ENCODE measurements at regions not wholly inside any gene's neighbourhood (a gene's known extent, or its start where the extent isn't known, plus 50 kb on each side); places are given as distances from the start of the nearest gene placed in this dataset.

- no peak overlapping the region for H2BK5ac ChIP-seq (ENCODE audit: low read depth, low read length, poor library complexity, severe bottlenecking)
- H3K9ac ChIP-seq (ENCODE audit: low read depth, low read length): no peak overlapping the region
- no peak overlapping the region for H4K91ac ChIP-seq (ENCODE audit: insufficient read depth, low read depth, low read length)
- no peak overlapping the region for H3K18ac ChIP-seq (ENCODE audit: low read depth, low read length)
- POLR2A ChIA-PET (ENCODE audit: unreplicated experiment): no interaction called here
- H3K4ac ChIP-seq (ENCODE audit: low read depth, low read length): no peak overlapping the region
- H2BK20ac ChIP-seq (ENCODE audit: low read depth, low read length): no peak overlapping the region
- H2AK9ac ChIP-seq (replicated peaks; ENCODE audit: low read depth, low read length, poor library complexity): no peak overlapping the region
- H3K56ac ChIP-seq (ENCODE audit: extremely low read depth, insufficient read depth, low read length): no peak overlapping the region
- no peak overlapping the region for H3K4me3 ChIP-seq (ENCODE audit: insufficient read depth, low read depth, low read length)
- CTCF ChIA-PET: no interaction called here
- no peak overlapping the region for H2BK120ac ChIP-seq (ENCODE audit: low read depth, low read length)
- no peak overlapping the region for H3K23ac ChIP-seq (ENCODE audit: low read depth, low read length)
- no peak overlapping the region for H4K8ac ChIP-seq (ENCODE audit: low read depth in 2 of 2, low read length in 2 of 2)
- no peaks in the 10 kb centered on the region for H4K20me1 ChIP-seq (ENCODE audit: insufficient read depth, low read length)
- intact Hi-C loops (cut with micrococcal nuclease) (no loop called here), in situ Hi-C loops (cut with MboI; ENCODE audit: low sequenced_read_pairs) (no loop called here), dilution Hi-C loops (cut with HindIII; ENCODE audit: low sequenced_read_pairs, unreplicated experiment) (no loop called here)
- H2BK15ac ChIP-seq (ENCODE audit: low read depth, low read length): no peak overlapping the region
- BruUV-seq (replicated peaks): no TSS peak
- H3K79me1 ChIP-seq (ENCODE audit: low read depth in 1 of 2, low read length in 2 of 2): no peaks in the 10 kb centered on the region
- no peak for DNase-seq
- H2AK5ac ChIP-seq (ENCODE audit: low read depth, low read length): no peak overlapping the region
- H3K27ac ChIP-seq (ENCODE audit: insufficient read depth, low read length): no peak overlapping the region
- no CpG with 5 or more reads among the region's 3 CpGs for WGBS, 2 experiments (ENCODE audit: extremely low coverage in 2 of 2, insufficient read length in 1 of 2)
- H4K5ac ChIP-seq (ENCODE audit: low read depth, low read length): no peak overlapping the region
- no peak overlapping the region for H2AFZ ChIP-seq (replicated peaks; ENCODE audit: low read length, poor library complexity)
- no peak for ATAC-seq (ENCODE audit: low read depth)
- H3K9me1 ChIP-seq (ENCODE audit: insufficient read depth, low read length): no peaks in the 10 kb centered on the region
- peaks cover 1% of the 10 kb centered on the region; the same call in 1 of the 2 replicates for H3K4me1 ChIP-seq (ENCODE audit: control insufficient read depth, insufficient read depth, low read length)
- no peaks in the 10 kb centered on the region for H3K36me3 ChIP-seq (ENCODE audit: control insufficient read depth, insufficient read depth, low read length)
- H3K4me2 ChIP-seq (ENCODE audit: low read depth, low read length): no peak overlapping the region
- no peaks in the 10 kb centered on the region for H3K9me3 ChIP-seq (ENCODE audit: control insufficient read depth, insufficient read depth, low read length)
- no peaks in the 10 kb centered on the region for H3K27me3 ChIP-seq (ENCODE audit: control insufficient read depth, insufficient read depth, low read length)
- TF ChIP-seq USF2 (IDR thresholded peaks at IDR 0.05; ENCODE audit: low read depth, low read length) (no peak), CEBPB (IDR thresholded peaks at IDR 0.05; ENCODE audit: low read depth, low read length) (no peak), POLR2A (IDR thresholded peaks at IDR 0.05; ENCODE audit: low read depth, low read length) (no peak), BHLHE40 (IDR thresholded peaks at IDR 0.05; ENCODE audit: low read depth, low read length) (no peak), MAZ (IDR thresholded peaks at IDR 0.05; ENCODE audit: borderline replicate concordance, low read depth, low read length) (no peak), MAFK (IDR thresholded peaks at IDR 0.05; ENCODE audit: low read depth, low read length) (no peak)
- TF ChIP-seq, protein P1, sequence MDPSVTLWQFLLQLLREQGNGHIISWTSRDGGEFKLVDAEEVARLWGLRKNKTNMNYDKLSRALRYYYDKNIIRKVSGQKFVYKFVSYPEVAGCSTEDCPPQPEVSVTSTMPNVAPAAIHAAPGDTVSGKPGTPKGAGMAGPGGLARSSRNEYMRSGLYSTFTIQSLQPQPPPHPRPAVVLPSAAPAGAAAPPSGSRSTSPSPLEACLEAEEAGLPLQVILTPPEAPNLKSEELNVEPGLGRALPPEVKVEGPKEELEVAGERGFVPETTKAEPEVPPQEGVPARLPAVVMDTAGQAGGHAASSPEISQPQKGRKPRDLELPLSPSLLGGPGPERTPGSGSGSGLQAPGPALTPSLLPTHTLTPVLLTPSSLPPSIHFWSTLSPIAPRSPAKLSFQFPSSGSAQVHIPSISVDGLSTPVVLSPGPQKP (IDR thresholded peaks at IDR 0.05; ENCODE audit: borderline replicate concordance, low read depth, low read length): no peak
- H3K14ac ChIP-seq (replicated peaks; ENCODE audit: low read depth, low read length): no peak overlapping the region
Measured at GRCh38 chr17:71145486-71145885, 975.3 kb upstream of the SOX9 start.

All from IMR-90 (cell line).